ENCODE measurements at regions not wholly inside any gene's neighbourhood (a gene's known extent, or its start where the extent isn't known, plus 50 kb on each side); places are given as distances from the start of the nearest gene placed in this dataset.

- DNase-seq, result no peak
Observed at GRCh38 chr5:93117751-93118531, 463.1 kb downstream of the NR2F1-AS1 start.

GRCh38 chr5:93107805-93108520 lies 473.1 kb downstream of the NR2F1-AS1 start:
- no peak for DNase-seq

GRCh38 chr5:93107141-93107540 lies 473.9 kb downstream of the NR2F1-AS1 start:
- DNase-seq, result no peak

- DNase-seq, result no peak
Observed at GRCh38 chr5:93101661-93102060, 479.4 kb downstream of the NR2F1-AS1 start.

- DNase-seq, result no peak
Observed at GRCh38 chr5:93100976-93101375, 480.0 kb downstream of the NR2F1-AS1 start.

GRCh38 chr5:93100428-93100827 lies 480.6 kb downstream of the NR2F1-AS1 start:
- no peak for DNase-seq

GRCh38 chr5:93099902-93100347 lies 481.1 kb downstream of the NR2F1-AS1 start:
- no peak for DNase-seq

- DNase-seq, result no peak
Observed at GRCh38 chr5:93096561-93096960, 484.5 kb downstream of the NR2F1-AS1 start.

- DNase-seq, result no peak
Observed at GRCh38 chr5:93092349-93093105, 488.5 kb downstream of the NR2F1-AS1 start.

GRCh38 chr5:93090698-93091097 lies 490.3 kb downstream of the NR2F1-AS1 start:
- no peak for DNase-seq

- DNase-seq, result peak in 1 of 51 donors; percentile 3
Observed at GRCh38 chr5:93088592-93089389, 492.2 kb downstream of the NR2F1-AS1 start.

GRCh38 chr5:93087326-93087725 lies 493.7 kb downstream of the NR2F1-AS1 start:
- DNase-seq, result no peak

- no peak for DNase-seq
Observed at GRCh38 chr5:93082981-93083380, 498.0 kb downstream of the NR2F1-AS1 start.

- DNase-seq, result no peak
Observed at GRCh38 chr5:93079046-93079445, 502.0 kb downstream of the NR2F1-AS1 start.

- DNase-seq, result peak in 37 of 51 donors; percentile 1 to 78 (median 20)
Observed at GRCh38 chr5:93078082-93079038, 502.7 kb downstream of the NR2F1-AS1 start.

- no peak for DNase-seq
Observed at GRCh38 chr5:93076566-93076965, 504.5 kb downstream of the NR2F1-AS1 start.

GRCh38 chr5:93076096-93076495 lies 504.9 kb downstream of the NR2F1-AS1 start:
- DNase-seq, result no peak

GRCh38 chr5:93073547-93073946 lies 507.5 kb downstream of the NR2F1-AS1 start:
- DNase-seq, result no peak

- DNase-seq, result no peak
Observed at GRCh38 chr5:93072831-93073459, 508.1 kb downstream of the NR2F1-AS1 start.

GRCh38 chr5:93071710-93072109 lies 509.3 kb downstream of the NR2F1-AS1 start:
- DNase-seq, result no peak
